OCI-M1 (cell line): ENCODE measurements at regions not wholly inside any gene's neighbourhood (a gene's known extent, or its start where the extent isn't known, plus 50 kb on each side); places are given as distances from the start of the nearest gene placed in this dataset.

ENCODE experiments used
- DNase-seq: peaks from one replicate; lab custom pipeline; 2025; lab: John Stamatoyannopoulos, UW

DNA sequence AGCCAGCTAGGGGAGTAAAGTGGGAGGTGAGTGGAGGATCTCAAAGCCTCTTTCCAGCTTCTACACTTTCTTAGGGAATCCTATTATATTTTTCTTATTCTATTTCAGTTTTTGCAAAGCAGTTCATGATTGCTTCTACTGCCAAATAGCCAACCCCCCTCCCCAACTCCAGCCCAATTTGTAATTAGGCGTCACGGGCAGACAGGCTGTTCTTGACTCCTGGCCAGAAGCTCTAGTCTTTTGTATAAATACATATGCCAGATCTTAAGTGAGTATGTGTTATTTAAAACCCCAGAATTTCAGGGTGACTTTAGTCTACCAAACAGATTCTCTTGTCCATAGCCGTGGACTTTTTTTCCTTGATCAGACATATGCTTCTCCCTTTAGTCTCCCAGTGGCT lies 255.2 kb downstream of the BUB3 start:
- no peak for DNase-seq

DNA sequence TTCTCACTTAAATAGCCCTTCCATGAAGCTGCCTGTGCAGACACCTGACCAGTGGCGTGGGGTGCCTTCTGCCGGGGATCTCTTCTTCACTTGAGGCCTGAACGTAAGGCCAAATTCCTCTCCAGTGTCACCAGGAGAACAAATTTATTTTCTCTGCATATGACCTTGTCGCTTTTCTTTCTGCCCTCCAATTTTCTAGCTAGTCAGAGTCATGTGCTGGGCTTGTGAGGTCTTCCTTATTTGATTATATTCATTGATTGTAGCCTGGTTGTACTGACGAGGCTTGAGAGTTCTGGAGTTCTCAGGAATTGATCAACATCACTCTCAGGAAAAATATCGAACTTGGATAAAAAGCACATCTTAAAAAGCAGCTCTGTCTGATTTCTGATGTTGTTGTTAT lies 255.7 kb downstream of the BUB3 start:
- no peak for DNase-seq

DNA sequence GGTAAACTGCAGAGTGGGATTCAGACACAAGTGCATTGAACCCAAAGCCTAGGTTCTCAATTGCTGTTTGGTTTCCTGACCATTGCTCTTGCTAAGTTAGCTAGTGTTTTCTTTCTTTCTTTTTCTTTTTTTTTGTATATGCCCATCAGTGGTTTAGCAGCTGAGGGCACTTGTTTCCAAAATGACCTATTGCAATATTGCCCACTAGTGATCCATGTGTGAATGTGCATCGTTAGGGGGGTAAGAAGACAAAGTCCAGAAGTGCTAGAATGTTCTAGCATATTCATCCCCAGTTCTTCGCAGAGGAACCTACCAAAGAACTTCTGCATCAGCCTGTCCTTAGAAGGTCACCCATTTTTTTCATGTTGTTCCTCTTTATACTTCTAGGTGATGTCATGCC lies 252.8 kb upstream of the GPR26 start:
- DNase-seq = no peak

DNA sequence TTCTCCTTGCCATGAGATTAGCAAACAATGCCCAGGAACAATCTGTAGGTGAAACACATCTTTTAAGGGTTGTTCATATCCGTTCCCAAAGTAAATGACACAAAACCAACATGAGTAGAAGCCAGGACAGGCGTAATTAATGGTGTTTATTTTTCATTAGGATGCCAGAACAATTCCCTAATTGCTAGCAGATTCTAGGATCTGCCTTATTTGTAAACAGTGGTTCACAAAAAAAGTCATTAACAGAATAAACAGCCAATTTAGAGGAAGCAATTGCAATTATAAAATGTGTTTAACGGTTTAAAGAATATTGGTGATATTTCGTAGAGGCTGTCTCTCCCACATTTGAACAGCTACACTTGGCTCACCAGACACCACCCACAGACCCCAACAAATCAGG lies 250.6 kb upstream of the GPR26 start:
- no peak for DNase-seq

DNA sequence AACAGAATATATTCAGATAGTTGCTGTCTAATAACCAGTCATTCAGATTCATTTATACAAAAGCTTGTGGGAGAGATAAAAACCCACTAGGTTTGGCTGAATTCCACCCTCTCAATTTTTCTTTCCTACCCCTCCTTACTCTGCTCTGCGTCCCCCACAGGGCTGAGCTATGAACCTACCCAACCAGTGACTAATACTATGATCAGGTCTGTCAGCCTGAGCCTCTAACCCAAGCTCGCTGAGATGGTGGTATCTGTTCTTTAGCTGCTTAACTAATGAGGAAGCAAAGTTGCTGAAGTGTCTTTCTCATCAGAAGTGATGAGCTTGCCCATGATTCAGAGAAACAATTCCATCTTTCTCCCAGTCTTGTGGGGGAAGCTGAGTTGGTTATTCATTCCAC lies 248.7 kb upstream of the GPR26 start:
- no peak for DNase-seq

DNA sequence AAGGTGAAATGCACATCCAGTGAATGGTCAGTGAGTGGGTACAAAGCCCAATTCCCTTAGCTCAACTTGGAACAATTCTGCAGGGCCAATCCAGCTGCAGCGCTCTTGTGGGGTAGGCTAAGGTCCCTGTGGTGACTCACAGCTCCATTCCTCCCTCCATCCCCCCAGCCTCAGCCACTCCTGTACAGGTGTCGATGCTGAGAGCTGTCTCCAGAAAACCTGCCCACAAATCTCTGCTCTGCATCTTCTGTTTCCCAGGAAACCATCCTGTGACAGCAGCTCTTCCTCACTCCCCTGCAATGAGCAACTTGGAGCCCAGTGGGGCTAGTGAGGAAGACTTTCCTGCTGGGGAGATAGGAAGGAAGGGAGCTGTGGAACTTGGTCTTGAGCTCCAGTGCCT lies 244.7 kb upstream of the GPR26 start:
- no peak for DNase-seq

DNA sequence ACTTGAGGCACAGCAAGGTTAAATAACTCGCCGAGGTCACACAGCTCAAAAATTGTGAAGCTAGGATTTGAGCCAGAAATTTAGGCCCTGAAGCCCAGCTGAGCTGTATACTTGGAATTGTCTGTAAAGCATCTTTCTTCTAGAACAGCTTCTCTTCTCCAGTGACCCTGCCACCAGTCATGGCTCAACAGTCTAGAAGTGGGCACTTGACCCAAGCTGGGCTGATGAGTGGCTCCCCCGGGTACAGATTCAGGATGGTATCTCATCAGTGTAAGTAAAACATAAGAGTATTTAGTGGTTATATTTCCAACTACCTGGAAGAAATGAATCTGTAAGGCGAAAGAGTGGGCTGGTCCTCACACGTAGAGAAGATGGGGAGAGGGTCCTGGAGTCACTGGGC lies 243.9 kb upstream of the GPR26 start:
- DNase-seq = no peak

DNA sequence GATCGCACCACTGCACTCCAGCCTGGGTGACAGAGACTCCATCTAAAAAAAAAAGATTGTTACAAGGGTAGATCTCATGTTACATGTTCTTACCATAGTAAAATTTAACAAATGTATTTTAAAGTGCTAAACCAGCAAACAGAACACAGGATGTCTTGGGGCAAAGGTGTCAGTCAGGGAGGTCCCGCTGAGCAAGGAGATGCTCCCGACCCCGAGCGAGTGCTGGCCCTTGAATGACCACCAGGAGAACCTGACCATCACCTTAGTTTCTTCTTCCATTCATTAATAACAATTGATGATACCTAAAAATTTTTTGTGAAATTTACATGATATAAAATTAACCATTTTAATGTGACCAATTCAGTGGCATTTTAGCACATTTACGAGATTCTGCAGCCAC lies 241.6 kb upstream of the GPR26 start:
- DNase-seq = no peak

DNA sequence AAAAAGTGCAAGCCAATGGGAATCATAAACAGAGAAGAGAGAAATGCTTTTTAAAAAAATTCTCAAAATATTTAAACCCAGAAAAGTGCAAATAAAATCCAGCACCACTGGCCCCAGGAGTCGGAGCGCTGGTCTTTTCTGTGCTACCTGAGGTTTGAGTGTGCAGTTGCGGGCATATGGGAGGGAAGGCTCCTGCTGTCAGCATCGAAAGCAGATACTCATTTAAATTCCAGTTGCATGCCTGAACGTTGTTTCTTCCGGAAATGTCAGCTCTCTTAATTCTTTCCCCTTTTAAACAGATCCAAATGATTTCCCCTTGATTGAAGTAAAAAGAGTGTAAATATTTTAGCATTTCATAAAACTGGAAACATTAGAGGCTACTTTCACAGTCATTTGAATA lies 240.5 kb upstream of the GPR26 start:
- DNase-seq = no peak

DNA sequence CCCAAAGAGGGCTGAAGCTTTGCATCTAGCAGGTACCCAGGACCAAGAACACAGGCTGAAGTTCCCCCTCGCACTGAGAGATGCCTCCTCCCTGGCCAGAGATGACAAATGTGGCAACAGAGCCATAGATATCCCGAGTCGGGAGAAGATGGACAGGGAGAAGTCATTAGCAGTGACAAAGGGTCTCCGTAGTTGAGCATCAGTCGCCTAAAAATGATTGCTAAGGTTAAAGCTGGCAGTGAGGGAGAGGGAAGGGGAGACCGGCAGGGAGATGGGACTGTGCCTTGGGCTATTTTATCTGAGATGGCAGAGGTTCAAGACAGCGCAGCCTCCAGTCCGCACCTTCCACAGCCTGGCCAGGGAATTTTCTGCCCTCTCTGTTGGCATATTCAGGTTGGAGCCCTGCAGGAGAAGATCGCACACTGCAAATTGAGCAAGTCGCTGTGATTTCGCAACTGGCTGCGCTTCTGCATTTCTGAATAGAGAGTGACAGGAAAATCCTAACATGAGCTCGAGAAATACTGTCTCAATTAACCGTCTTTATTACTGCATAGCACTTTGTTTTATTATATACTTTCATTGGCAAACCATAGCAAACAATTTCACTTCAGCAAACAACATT lies 238.9 kb upstream of the GPR26 start:
- peak; percentile 12 for DNase-seq

DNA sequence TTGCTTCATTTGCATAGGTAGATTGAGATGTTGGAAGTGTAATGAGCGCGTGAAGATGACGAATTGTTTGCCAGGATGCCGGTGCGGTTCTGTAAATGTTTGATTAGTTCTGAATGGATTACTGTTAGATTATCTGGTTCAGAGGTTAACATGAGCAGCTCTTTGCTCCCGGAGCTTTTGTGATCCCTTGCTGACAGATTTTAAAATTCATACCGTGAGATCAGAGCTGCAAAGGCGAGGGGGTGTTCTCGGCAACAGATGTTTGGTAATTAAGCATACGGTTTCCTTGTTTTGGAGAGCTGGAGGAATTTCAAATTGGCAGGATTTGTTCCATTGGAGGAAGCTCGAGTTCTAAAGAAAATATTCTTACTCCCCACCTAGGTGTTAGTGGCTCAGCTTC lies 237.8 kb upstream of the GPR26 start:
- no peak for DNase-seq

DNA sequence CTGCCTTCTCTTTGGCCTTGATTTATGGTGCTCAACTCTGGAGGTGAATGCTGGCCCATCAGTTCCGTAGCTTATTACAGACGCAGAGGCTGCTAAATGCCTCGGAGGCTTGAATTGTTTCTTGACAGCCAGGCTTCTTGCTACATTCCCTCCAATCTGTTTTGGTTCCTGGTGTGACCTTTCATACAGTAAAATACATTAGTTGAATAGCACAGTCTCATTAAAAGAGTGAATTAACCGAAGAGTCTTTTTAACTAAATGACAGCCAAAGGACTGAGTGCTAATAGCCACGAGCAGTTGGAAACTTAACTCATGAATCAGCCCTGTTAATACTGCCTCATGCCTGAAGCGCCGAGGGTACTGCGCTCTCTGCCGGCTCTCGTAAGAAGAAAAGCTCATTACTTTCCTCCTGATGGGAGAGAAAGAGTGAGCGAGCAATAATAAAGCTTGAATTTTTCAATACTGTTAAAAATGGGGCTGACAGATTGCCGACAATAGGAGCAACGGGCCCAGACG lies 236.4 kb upstream of the GPR26 start:
- DNase-seq = no peak

DNA sequence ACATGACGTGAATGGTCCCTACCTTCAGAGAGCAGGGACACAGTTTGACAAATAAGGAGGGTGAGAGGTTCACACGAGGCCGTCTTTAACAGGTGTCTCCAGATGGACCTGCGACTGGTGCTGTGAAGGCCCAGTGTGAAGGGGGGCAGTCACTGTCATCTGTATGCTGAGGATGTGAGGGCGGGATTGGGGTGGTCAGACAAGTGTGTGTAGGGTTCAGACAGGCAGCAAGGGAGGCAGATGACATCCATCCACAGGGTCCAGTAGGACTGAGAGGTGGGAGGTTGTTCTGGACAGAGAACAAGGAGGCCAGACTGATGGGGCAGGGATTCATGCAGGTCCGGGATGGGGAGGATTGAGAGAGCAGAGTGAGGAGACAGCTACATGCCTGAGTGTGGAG lies 232.6 kb upstream of the GPR26 start:
- no peak for DNase-seq

DNA sequence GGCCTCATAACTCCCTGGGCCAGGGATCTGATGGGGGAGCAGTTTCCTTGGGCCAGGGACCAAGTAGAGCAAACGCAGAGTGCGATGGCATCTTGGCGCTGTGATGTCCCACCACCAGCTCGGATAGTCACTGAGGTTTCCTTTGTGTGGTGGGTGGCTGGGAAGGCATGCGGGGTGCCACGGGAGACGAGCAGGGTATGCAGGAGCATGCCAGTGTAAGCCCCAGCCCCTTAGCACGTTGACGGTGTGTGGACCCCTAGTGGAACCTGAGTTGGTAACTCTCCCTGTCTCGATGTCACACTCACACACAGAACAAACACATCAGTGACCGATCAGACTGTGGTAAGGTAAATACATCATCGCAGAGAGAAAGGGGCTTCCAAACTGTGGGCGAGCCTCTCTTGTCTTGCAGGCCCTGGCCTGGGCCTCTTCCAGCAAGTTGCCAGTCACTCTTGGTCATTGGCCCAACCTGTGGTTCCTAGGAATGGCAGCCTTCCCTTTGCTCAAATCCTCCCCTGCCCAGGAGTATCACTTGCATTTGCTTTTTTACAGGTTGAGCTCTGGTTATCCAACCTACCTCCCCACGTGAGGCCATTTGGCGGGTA lies 231.6 kb upstream of the GPR26 start:
- DNase-seq = no peak

DNA sequence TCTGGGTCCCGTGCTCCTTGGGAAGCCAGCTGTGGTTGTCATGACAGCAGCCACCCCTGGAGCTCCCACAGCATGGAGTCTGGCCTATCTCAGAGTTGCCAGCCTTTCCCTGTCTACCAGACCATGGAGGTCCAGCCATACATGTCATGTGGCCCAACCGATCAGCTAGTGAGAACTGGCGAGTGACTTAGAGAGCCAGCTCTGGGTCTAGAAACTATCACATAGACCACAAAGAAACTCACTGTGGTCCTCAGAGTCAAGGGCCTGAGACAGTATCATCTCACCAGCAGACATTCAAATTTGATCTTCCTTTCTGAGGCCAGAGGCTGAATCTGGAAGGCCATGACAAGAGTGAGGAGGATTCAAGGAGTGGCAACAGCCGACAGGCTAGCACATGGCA lies 223.3 kb upstream of the GPR26 start:
- DNase-seq = no peak

DNA sequence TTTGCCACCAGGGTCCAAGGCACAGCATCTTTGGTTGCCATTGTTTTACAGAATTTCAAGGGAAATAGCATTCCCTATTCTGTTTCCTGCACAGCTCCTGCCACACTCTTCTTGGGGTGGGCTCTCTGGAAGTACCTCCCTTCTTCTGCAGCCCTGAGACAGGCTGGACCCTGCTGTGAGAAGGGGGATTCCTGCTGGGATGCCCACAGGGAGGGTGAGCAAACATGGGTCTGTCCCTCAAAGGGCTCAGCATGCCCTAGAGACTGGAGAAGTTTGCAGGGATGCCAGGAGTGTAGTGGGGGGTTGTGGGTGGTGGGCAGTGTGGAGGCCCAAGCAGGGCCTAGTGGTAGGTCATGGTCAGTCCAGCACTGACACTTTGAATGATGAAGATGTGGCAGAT lies 222.2 kb upstream of the GPR26 start:
- no peak for DNase-seq

DNA sequence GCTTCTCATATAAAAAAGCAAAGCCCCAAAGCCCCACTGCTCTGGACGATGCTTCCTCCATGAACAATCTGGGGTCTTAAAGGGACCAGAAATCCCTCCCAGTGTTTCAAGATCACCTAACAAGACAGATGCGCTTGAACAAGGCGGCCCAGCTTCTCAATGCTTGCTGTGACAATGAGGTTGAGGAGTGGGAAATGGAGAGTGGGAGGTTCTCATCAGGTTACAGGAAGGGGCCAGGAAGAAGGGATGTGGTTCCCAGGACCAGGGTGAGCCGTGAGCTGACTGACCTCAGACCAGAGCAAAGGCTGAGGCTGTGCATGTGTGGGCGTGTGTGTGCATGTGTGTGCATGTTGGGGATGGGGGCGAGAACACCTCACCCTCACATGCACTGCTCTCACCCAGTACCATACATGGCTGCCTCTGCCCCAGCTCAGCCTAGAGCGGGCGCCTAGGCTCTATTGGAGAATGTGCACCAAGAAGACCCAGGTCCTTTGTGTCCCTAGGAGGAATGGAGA lies 220.8 kb upstream of the GPR26 start:
- no peak for DNase-seq

DNA sequence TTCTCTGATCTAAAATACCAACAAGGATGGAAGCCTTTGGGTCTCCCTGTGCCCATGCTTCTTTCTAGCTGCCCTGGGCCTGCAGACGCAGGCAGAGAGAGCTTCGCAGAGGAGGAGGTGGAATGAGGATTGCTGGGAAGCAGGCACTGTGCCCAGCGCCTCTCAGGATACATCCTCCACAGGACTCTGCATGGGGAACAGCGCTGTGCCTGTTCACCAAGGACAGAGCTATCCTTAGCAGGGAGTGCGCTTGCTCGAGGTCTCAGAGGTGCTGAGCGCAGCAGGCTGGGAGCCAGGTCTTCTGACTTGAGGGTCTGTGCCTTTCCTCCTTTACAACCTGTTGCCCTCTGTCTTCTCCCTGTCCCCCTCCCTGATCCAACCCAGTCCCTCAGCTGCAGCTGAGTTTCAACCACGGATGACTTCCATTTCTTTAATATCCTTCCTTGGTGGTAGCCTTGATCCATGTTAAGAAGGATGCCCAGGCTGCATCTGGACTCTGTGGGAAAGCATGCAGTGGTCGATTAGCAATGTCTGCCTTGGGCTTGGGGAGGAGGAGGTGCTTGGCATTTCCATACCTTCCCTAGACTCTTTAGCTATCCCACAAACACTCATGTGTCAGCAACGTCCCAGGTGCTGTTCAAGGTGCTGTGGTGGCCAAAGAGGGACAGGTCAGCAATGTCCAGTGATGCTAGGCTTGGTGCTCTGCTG lies 219.6 kb upstream of the GPR26 start:
- DNase-seq = no peak

DNA sequence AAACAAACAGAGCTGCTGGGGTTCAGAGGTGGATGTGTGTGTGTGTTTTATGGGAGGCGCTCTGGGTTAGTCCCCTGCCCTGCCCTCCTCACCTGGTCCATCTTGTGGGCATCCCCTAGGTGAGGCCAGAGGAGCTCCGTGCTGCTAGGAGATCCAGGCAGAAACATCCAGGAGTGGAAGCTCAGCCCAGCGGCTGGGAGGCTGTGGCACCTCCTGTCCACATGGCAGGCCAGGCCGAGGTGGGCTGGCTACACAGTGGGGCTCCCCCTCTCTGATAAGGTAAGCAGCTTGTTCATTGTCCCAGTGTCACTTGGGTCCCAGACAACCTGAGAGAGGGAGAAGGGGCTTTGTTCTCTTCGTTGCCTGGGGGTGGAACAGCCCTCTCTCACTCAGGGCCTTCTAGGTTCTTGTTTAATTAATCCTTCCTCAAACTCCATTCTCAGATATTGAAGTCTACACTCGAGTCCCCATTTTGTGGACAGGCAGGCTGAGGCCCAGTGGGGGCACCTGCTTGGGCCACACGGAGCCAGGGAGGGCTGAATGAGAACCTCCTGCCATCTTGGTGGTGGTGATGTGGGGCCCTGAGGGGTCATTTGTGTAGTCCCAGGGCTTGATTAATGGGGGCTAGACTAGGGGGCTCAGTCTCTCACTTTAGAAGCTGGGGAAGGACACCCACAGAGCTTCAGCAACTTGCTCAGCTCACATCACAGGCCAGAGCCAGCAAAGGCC lies 216.8 kb upstream of the GPR26 start:
- no peak for DNase-seq

DNA sequence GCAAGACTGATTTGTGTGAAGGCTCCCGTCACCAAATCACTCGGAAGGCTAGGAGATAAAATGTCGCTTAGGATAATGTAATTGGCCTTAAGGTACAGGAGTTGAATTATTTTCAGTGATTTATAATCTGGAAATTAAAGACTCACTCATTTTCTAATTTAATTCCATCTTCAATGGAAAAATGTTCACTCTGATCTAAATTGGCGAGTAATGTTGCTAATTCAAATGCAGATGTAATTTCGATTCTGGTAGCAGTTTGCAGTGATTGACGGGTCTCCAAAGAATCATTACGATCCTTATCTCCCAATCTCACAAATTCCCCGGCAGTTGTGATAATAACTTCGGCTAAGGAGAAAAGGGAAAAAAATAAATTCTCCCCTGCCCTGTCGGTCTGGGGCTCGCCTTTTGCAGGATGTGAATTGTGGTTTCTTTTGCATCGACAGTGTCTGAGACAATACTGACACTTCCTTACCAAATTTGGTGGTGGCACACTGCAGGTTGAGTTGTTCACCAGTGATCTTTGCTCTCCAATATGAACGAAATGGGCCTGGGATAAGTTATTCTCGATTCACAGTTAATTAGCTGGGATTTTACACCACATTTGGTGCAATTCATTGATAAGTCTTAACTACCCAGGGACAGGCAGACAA lies 215.1 kb upstream of the GPR26 start:
- no peak for DNase-seq

DNA sequence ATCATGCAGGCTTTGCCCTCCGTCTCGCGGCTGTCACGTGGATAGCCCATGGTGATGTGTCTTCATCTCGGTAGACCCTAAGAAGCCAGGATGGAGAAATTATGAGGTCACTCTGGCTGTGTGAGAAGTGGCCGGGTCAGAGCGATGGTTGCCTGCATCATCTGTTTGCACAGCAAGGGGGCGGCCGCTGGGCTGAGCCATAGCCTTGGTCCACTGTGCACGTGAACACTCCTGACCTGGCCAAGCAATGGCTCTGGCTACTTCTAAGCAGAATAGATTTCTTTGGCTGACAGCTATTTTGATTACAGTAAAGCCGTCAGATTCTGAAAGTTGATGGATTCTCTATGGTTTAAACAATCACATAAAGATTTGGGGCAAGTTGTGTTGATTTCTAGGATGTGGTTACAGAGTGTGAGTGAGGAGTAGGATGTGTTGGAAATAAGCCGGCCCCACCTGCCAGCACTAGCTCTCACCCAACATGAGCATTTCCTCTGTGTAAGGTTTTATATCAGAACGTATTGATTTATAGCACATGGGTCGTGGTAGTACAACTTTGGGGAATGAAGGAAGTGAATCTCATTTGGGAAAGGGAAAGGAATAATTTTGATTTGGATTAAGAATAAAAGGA lies 214.4 kb upstream of the GPR26 start:
- DNase-seq = no peak

DNA sequence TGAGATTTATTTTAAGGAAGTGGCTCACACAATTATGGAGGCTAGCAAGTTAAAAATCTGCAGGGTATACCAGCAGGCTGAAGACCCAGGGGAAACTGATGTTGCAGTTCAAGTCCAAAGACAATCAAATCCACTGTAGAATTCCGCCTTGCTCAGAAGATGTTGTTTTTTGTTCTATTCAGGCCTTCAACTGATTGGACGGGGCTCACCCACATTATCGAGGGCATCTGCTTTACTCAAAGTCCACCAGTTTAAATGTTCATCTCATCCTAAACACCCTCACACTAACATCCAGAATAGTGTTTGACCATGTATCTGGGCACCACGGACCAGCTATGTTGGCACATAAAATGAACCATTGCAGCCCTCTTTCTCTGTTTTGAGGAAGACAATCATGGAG lies 211.2 kb upstream of the GPR26 start:
- no peak for DNase-seq
